Astrocyte (in vitro differentiated cells and primary cell): ENCODE measurements at regions not wholly inside any gene's neighbourhood (a gene's known extent, or its start where the extent isn't known, plus 50 kb on each side); places are given as distances from the start of the nearest gene placed in this dataset.

Experiments
- DNase-seq: peaks from one replicate; pipeline ENCODE4 v3.0.0-alpha.2; 2010; ENCODE audit warnings: low read depth
- FAIRE-seq: peaks from 2 replicates; lab custom pipeline; 2011; peaks lifted over from hg19 to GRCh38; lab: Jason Lieb, UNC
- H2AFZ ChIP-seq: 2 replicates; pipeline ENCODE4 v1.6.0; 2012; ENCODE audit warnings: low read depth, low read length, inconsistent platforms
- H3K27ac ChIP-seq: 2 replicates; pipeline ENCODE4 v1.5.1; 2011; ENCODE audit warnings: low read depth, low read length, inconsistent platforms
- H3K27me3 ChIP-seq: 2 replicates; pipeline ENCODE4 v1.6.0; 2011; ENCODE audit warnings: low read length, inconsistent platforms; ENCODE audit not compliant: insufficient read depth
- H3K36me3 ChIP-seq: 2 replicates; pipeline ENCODE4 v1.5.1; 2011; ENCODE audit warnings: low read length, inconsistent platforms; ENCODE audit not compliant: insufficient read depth
- H3K4me1 ChIP-seq: 2 replicates; pipeline ENCODE4 v1.5.1; 2011; ENCODE audit warnings: low read length, inconsistent platforms; ENCODE audit not compliant: insufficient read depth
- H3K4me2 ChIP-seq: 2 replicates; pipeline ENCODE4 v1.6.0; 2012; ENCODE audit warnings: low read length, inconsistent platforms
- H3K4me3 ChIP-seq: 2 replicates; pipeline ENCODE4 v1.5.1; 2011; ENCODE audit warnings: low read depth, mild to moderate bottlenecking, low read length, inconsistent platforms; ENCODE audit not compliant: insufficient read depth
- H3K79me2 ChIP-seq: 2 replicates; pipeline ENCODE4 v1.6.0; 2012; ENCODE audit warnings: mild to moderate bottlenecking, low read length, inconsistent platforms; ENCODE audit not compliant: insufficient read depth
- H3K9ac ChIP-seq: 2 replicates; pipeline ENCODE4 v1.6.0; 2012; ENCODE audit warnings: mild to moderate bottlenecking, low read length, inconsistent platforms
- H3K9me3 ChIP-seq: 2 replicates; pipeline ENCODE4 v1.5.1; 2012; ENCODE audit warnings: low read depth, mild to moderate bottlenecking, low read length, inconsistent platforms; ENCODE audit not compliant: insufficient read depth
- H4K20me1 ChIP-seq: 2 replicates; pipeline ENCODE4 v1.6.0; 2012; ENCODE audit warnings: low read length, inconsistent platforms; ENCODE audit not compliant: insufficient read depth
- H3K27ac Mint-ChIP-seq: one replicate; pipeline ENCODE4 v1.8.0; 2021; ENCODE audit warnings: mild to moderate bottlenecking, mixed read lengths; ENCODE audit not compliant: unreplicated experiment
- H3K27me3 Mint-ChIP-seq: one replicate; pipeline ENCODE4 v1.8.0; 2021; ENCODE audit warnings: low read depth, mixed read lengths; ENCODE audit not compliant: unreplicated experiment
- H3K36me3 Mint-ChIP-seq: one replicate; pipeline ENCODE4 v1.8.0; 2021; ENCODE audit warnings: low read depth, mixed read lengths; ENCODE audit not compliant: unreplicated experiment
- H3K4me1 Mint-ChIP-seq: one replicate; pipeline ENCODE4 v1.8.0; 2021; ENCODE audit warnings: low read depth, mixed read lengths; ENCODE audit not compliant: unreplicated experiment
- H3K4me3 Mint-ChIP-seq: one replicate; pipeline ENCODE4 v1.8.0; 2021; ENCODE audit warnings: mild to moderate bottlenecking, moderate library complexity, mixed read lengths; ENCODE audit not compliant: unreplicated experiment
- H3K9me3 Mint-ChIP-seq: one replicate; pipeline ENCODE4 v1.8.0; 2021; ENCODE audit warnings: mild to moderate bottlenecking, mixed read lengths; ENCODE audit not compliant: unreplicated experiment
- CTCF ChIP-seq: IDR thresholded peaks from 2 replicates; pipeline ENCODE4 v1.5.1; 2011; ENCODE audit warnings: low read depth, mild to moderate bottlenecking, inconsistent platforms, low read length, moderate library complexity; ENCODE audit not compliant: insufficient read depth
- EZH2 ChIP-seq: IDR thresholded peaks from 2 replicates; pipeline ENCODE4 v1.6.1; 2012; ENCODE audit warnings: mild to moderate bottlenecking, low read length, inconsistent platforms; ENCODE audit not compliant: insufficient read depth

GRCh38 chr17:43319293-43320124, 79.3 kb upstream of the ARL4D start:
- FAIRE-seq (no peak), DNase-seq (no peak)
- H3K4me2 ChIP-seq, result no peak overlapping the region
- Mint-ChIP-seq H3K27me3 (no peaks in the 10 kb centered on the region), H3K4me1 (peaks cover 4% of the 10 kb centered on the region), H3K9me3 (peaks cover 4% of the 10 kb centered on the region), H3K36me3 (no peaks in the 10 kb centered on the region), H3K27ac (no peak overlapping the region), H3K4me3 (no peak overlapping the region)
- H3K27ac ChIP-seq, result no peak overlapping the region
- no peaks in the 10 kb centered on the region for H3K79me2 ChIP-seq
- H3K4me3 ChIP-seq, result no peak overlapping the region
- H3K4me1 ChIP-seq, result no peaks in the 10 kb centered on the region
- H2AFZ ChIP-seq, result no peak overlapping the region
- H3K36me3 ChIP-seq, result no peaks in the 10 kb centered on the region
- no peak for TF ChIP-seq EZH2
- TF ChIP-seq CTCF, result no peak
- H4K20me1 ChIP-seq, result peaks cover 4% of the 10 kb centered on the region
- H3K9me3 ChIP-seq, result peaks cover 4% of the 10 kb centered on the region
- H3K9ac ChIP-seq, result no peak overlapping the region
- H3K27me3 ChIP-seq, result no peaks in the 10 kb centered on the region

GRCh38 chr17:43316522-43317142, 82.2 kb upstream of the ARL4D start:
- H3K4me2 ChIP-seq, result no peak overlapping the region

More at GRCh38 chr17:43316522-43317142, 82.2 kb upstream of the ARL4D start:
- Mint-ChIP-seq H3K27ac (no peak overlapping the region), H3K4me3 (no peak overlapping the region), H3K9me3 (peaks cover 4% of the 10 kb centered on the region), H3K27me3 (no peaks in the 10 kb centered on the region), H3K36me3 (no peaks in the 10 kb centered on the region), H3K4me1 (peaks cover 2% of the 10 kb centered on the region)
- no peaks in the 10 kb centered on the region for H3K36me3 ChIP-seq
- no peak overlapping the region for H3K4me3 ChIP-seq
- no peak for DNase-seq
- no peaks in the 10 kb centered on the region for H3K79me2 ChIP-seq
- H3K27me3 ChIP-seq, result no peaks in the 10 kb centered on the region
- H2AFZ ChIP-seq, result no peak overlapping the region
- no peak for FAIRE-seq
- no peaks in the 10 kb centered on the region for H3K4me1 ChIP-seq
- no peak overlapping the region for H3K9ac ChIP-seq
- TF ChIP-seq CTCF (no peak), EZH2 (no peak)
- H3K27ac ChIP-seq, result no peak overlapping the region
- H3K9me3 ChIP-seq, result peaks cover 4% of the 10 kb centered on the region
- peaks cover 4% of the 10 kb centered on the region for H4K20me1 ChIP-seq
